Uterus (tissue), 3 donors: ENCODE measurements at regions not wholly inside any gene's neighbourhood (a gene's known extent, or its start where the extent isn't known, plus 50 kb on each side); places are given as distances from the start of the nearest gene placed in this dataset.

Experiments
- DNase-seq, 2 donors: peaks; one replicate each; pipeline ENCODE4 v3.0.0-alpha.2; 2019 to 2020
- H3K27ac ChIP-seq, 2 donors: fragments of 200-600 bp; sonication (generic); 1 replicate in 1 of 2; 2 replicates in 1 of 2; pipeline ENCODE4 v1.5.1; 2016 to 2018
- H3K27me3 ChIP-seq, 2 donors: fragments of 200-600 bp; sonication (generic); one replicate each; pipeline ENCODE4 v1.5.1; 2018 to 2019; ENCODE audit warnings: control low read depth in 1 of 2
- H3K36me3 ChIP-seq, 2 donors: fragments of 200-600 bp; sonication (generic); one replicate each; pipeline ENCODE4 v1.5.1; 2019; ENCODE audit warnings: control low read depth in 1 of 2
- H3K4me1 ChIP-seq, 2 donors: fragments of 200-600 bp; sonication (generic); one replicate each; pipeline ENCODE4 v1.5.1; 2018 to 2019; ENCODE audit warnings: control low read depth in 1 of 2
- H3K4me3 ChIP-seq, 2 donors: fragments of 200-600 bp; sonication (generic); 1 replicate in 1 of 2; 2 replicates in 1 of 2; pipeline ENCODE4 v1.5.1; 2018 to 2019; ENCODE audit warnings: mild to moderate bottlenecking in 1 of 2
- H3K9me3 ChIP-seq, 2 donors: fragments of 200-600 bp; sonication (generic); one replicate each; pipeline ENCODE4 v1.5.1; 2019; ENCODE audit warnings: control low read depth in 1 of 2
- CTCF ChIP-seq, 4 experiments: fragments of 200-600 bp in 2 of 4; fragments of 450-650 bp in 2 of 4; sonication (generic) in 2 of 4; IDR thresholded peaks; one replicate each; pipeline ENCODE4 v1.5.1; 2016 to 2019; ENCODE audit warnings: antibody characterized with exemption in 4 of 4, mild to moderate bottlenecking in 2 of 4, moderate library complexity in 1 of 4
- POLR2A ChIP-seq, 2 donors: fragments of 450-650 bp; IDR thresholded peaks; one replicate each; pipeline ENCODE4 v1.6.1; 2016; ENCODE audit warnings: antibody characterized with exemption in 2 of 2, mild to moderate bottlenecking in 1 of 2, moderate library complexity in 1 of 2
- intact Hi-C: fragments of 100-400 bp; cut with DNase I; formaldehyde crosslinking; loops from one replicate; pipeline ENCODE4 v1.15.1; 2023; ENCODE audit warnings: low total_unique reads
- donor health status: DM: yes; HTN: yes; CAD: no.

GRCh38 chr6:66210964-66211363 is 503.9 kb upstream of the EYS start:
- Histone ChIP-seq H3K4me3 (no peak overlapping the region), H3K27me3 (no peaks in the 10 kb centered on the region), H3K36me3 (no peaks in the 10 kb centered on the region), H3K9me3 (no peaks in the 10 kb centered on the region), H3K27ac (no peak overlapping the region), H3K4me1 (no peaks in the 10 kb centered on the region)
- no peak for DNase-seq
- intact Hi-C loops: no loop called here
- no peak for TF ChIP-seq CTCF (IDR thresholded peaks at IDR 0.05)
- TF ChIP-seq POLR2A (IDR thresholded peaks at IDR 0.05): no peak

GRCh38 chr6:66200390-66200789 is 493.4 kb upstream of the EYS start:
- H3K27me3 ChIP-seq: no peaks in the 10 kb centered on the region
- intact Hi-C loops: no loop called here
- H3K27ac ChIP-seq: no peak overlapping the region
- no peaks in the 10 kb centered on the region for H3K4me1 ChIP-seq
- TF ChIP-seq CTCF (IDR thresholded peaks at IDR 0.05): no peak
- H3K36me3 ChIP-seq: no peaks in the 10 kb centered on the region
- H3K4me3 ChIP-seq: no peak overlapping the region
- DNase-seq: no peak
- no peaks in the 10 kb centered on the region for H3K9me3 ChIP-seq

GRCh38 chr6:66199171-66199570 is 492.1 kb upstream of the EYS start:
- Histone ChIP-seq H3K9me3 (no peaks in the 10 kb centered on the region), H3K4me1 (no peaks in the 10 kb centered on the region), H3K4me3 (no peak overlapping the region), H3K36me3 (no peaks in the 10 kb centered on the region), H3K27ac (no peak overlapping the region), H3K27me3 (no peaks in the 10 kb centered on the region)
- no peak for DNase-seq
- no peak for TF ChIP-seq POLR2A (IDR thresholded peaks at IDR 0.05)
- TF ChIP-seq CTCF (IDR thresholded peaks at IDR 0.05): no peak
- intact Hi-C loops: no loop called here

GRCh38 chr6:66198062-66198624 is 491.1 kb upstream of the EYS start:
- H3K4me3 ChIP-seq: no peak overlapping the region
- no peaks in the 10 kb centered on the region for H3K9me3 ChIP-seq
- H3K27ac ChIP-seq: no peak overlapping the region
- no peak for DNase-seq
- no peaks in the 10 kb centered on the region for H3K36me3 ChIP-seq
- intact Hi-C loops: no loop called here
- TF ChIP-seq CTCF (IDR thresholded peaks at IDR 0.05) (no peak), POLR2A (IDR thresholded peaks at IDR 0.05) (no peak)
- H3K27me3 ChIP-seq: no peaks in the 10 kb centered on the region
- H3K4me1 ChIP-seq: no peaks in the 10 kb centered on the region

GRCh38 chr6:66190858-66191257 is 483.8 kb upstream of the EYS start:
- no peak for DNase-seq
- TF ChIP-seq CTCF (IDR thresholded peaks at IDR 0.05) (no peak), POLR2A (IDR thresholded peaks at IDR 0.05) (no peak)
- Histone ChIP-seq H3K27me3 (no peaks in the 10 kb centered on the region), H3K36me3 (no peaks in the 10 kb centered on the region), H3K4me1 (no peaks in the 10 kb centered on the region), H3K27ac (no peak overlapping the region), H3K4me3 (no peak overlapping the region), H3K9me3 (no peaks in the 10 kb centered on the region)
- intact Hi-C loops: no loop called here
